Stimulated activated CD4-positive, alpha-beta T cell treated with anti-CD3 and anti-CD28 coated beads, Interleukin-1b, Interleukin-23, amount 100 ng/mL, for 4 hours (primary cell): ENCODE measurements at regions not wholly inside any gene's neighbourhood (a gene's known extent, or its start where the extent isn't known, plus 50 kb on each side); places are given as distances from the start of the nearest gene placed in this dataset.

Source experiments
- DNase-seq, 2 donors: peaks; one replicate each; pipeline ENCODE4 v3.0.0-alpha.2; 2020; ENCODE audit warnings: low read depth in 2 of 2

DNA sequence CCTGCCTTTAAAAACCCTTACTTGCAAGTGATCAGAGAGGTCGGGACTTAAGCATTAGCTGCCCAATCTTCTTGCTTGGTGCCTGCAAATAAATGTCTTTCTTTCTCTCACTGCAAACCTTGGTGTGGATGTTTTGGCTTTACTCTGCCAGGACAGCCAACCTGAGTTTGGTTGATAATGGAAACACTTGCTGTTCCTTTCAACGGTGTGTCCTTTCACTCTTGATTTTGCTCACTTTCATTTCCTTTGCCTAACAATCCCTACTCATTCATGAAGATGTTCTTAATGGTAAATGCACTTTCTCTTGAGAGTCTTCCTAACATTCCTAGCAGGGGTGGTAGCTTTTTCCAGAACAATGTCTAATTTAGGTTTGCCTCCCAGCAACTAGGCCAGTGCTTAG, 366.2 kb downstream of the HRH4 start:
- DNase-seq = no peak

DNA sequence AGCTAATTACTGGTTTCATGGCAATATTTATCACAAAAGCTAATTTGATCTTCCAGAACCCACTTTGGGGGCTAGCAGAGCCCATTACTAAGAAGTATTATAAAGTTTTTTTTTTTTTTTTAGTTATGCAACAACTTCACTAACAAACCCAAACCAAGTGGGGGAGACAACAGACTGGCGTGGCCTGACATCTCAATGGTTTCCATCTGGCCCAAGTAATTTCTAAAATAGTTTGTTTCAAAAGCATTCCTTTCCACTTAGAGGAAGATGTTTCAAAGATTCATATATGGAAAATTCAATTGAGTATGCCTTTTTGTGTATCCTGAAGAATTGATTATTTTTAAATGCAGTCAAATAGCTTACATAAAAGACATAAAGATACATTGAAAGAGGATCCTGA, 367.1 kb downstream of the HRH4 start:
- no peak for DNase-seq

DNA sequence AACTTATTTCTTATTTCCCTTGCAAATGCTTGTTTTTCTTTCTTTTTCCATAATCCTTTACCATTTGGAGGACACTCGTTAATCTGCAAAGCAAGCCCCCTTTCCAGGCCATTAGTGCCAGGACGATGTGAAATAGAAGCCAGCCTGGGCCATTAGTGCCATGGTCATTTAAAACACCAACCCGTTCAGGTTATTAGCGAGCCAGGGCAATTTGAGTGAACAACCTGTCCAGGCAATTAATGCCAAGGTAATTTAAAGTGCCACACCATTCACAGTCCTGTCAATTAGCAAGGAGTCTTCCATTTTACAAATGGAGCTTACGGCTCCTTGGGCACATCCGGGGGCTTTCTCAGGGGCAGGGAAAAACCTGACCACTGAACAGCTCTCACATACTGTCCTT, 370.6 kb downstream of the HRH4 start:
- DNase-seq = no peak

DNA sequence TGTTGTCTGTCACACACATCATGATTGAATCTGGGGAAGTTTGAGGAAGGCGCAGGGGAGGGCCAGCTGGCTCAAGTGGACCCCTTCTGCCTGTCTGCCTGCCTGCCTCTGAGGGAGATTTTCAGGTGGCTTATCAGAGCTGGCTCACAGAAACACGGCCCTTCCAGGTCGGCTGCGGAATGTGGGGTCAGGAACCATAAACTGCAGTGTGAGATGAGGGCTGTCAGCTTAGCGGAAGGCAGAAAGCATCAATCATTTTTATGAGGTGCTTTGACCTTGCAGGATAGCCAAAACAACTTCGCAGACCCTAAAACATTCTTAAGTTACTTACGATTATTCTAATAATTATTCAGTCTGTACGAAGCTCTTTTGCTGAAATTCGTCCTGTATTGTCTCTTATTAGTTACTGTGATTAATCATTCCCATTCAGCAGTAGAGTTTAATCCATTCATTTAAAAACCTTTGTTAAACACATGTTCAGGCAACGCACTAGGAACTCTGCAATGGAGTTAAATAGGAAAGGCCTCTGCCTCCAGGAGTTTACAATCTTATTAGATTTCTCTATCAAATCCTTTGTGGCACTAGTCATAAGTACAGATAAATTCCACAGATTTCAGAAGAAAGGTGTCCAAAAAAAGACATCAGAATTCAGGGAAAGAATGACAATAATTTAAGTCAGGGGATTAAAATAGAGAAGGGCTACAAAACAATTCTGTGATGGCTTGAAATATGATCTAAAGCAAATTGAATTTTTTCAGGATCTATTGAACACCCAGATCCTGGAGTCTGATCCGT, 371.6 kb downstream of the HRH4 start:
- DNase-seq = no peak

DNA sequence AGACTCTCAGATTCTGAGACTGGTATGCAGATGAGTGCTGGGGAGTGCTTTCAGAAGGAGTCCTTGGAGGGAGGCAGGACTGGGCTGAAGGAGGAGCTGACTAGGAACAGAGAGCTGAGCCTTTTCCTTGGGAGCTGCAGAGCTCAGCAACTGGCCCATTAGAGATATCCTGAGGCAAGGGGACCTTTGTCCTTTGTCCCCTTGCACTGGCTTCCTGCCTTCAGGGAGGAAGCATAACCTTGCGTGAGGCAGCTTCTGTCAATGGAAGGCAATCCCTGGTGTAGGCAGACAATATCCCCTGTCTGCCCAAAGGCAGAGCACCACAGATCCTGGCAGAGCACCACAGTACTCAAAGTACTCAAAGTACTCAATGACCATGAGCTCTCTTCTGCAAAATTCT, 375.3 kb downstream of the HRH4 start:
- no peak for DNase-seq

DNA sequence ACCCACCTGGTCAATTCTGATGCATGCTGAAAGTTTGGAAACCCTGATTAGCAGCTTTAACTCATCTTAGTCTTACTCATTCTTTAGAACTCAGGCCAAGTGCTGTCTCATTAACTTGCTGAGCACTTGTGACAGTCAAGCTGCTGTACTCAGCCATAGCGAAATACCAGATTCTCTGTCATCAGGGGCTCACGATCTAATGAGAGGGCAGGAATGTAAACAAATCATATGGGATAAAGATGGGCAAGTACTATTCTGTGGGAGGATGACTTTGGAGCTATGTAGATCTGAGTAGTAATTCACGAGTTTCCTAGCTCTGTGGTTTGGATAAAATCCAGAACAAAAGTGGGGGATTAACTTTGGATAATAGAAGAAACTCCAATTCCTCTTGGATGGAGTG, 376.6 kb downstream of the HRH4 start:
- DNase-seq = no peak

DNA sequence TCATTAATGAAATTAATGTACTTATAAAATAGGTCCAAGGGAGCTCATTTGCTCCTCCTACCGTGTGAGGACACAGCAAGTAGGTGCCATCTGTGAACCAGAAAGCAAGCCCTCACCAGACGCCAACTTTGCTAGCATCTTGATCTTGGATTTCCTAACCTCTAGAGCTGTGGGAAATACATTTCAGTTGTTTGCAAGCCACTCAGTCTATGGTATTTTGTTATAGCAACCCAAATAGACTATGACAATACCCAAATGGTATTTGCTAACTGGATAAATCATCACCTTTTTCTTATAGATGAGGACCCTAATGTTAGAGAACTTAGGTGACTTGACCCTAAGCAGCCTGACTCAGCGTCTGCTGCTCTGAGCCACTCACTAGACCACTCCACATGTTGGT, 379.6 kb downstream of the HRH4 start:
- DNase-seq = no peak

DNA sequence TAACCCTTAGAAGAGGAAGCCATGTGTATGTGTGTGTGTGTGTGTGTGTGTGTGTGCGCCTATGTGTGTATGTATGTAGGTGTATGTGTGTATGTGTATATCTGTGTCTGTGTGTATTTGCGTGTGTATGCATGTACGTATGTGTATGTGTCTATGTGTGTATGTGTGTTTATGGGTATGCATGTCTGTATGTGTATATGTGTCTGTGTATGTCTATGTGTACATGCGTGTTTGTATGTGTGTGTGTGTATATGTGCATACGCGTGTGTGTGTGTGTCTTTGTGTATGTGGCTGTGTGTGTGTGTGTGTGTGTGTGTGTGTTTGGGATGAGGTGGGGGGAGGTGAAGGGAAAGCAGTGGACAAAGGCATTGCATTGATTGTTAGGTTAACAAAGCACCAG, 380.2 kb downstream of the HRH4 start:
- DNase-seq = no peak

DNA sequence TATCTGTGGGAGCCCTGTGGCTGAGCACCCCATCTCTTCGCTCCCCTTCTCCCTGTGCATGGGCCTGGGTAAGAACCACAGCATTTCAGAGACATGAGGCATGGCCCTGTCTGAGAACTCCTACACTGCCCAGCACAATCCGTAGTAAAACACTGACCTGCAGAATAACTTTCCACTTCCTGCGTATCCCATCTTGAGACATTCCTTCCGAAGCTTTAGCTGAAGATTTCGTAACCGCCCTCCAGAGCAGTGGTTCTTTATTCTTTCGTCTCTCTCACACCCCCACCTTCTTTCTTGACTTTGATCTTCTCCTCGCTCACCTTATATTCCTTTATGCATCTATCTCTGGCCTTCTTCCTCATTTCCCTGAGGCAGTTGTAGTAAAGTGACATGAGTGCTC, 381.1 kb downstream of the HRH4 start:
- no peak for DNase-seq

DNA sequence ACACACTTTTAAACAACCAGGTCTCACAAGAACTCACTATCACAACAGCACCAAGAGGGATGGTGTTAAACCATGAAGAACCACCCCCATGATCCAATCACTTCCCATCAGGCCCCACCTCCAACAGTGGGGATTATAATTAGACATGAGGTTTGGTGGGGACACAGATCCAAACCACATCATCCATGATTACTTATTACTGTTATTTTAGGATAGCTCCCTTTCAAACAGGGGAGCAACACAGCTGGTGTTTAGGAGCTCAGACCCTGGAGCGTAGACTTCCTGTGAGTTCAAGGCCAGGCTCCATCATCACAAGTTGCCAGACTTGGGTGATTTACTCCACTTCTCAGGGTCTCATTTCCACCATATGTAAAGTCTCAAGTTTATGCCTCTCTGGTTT, 382.7 kb downstream of the HRH4 start:
- DNase-seq = no peak

DNA sequence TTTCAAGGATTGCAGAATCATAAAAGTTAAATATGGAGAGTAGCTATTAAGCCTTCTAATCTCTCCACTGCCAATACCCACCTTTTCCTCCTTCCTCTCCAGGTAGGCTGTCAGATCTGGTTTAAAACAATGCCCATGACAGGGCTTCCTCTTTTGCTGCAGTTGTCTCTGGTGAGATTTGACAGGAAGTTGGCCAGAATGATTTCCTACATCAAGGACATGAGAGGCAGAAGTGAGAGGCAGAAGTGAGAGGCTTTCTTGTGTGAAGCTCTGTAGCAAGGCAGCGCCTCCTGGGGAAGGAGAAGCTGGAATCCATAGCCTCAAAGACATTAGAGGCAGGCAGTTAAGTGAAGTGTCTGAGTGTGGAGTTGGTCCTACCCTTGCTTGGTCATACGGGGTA, 385.7 kb downstream of the HRH4 start:
- no peak for DNase-seq

DNA sequence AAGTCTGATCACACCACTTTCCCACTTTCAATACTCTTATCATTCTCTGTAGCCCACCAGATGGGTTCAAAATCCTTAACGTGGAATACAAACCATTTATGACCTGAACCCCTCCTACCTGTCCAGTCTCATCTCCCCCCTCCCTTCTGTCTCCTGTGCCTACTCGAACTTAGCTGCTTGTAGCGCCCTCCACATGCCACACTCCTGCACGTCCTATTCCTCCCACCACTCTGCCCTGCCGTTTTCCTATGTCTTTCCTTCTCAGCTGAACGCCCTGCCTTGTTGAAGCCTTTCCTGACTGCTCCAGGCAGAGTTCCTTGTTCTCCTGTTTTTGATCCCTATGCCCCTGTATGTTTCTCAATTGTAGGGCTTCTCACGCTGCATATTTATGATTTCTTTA, 390.1 kb downstream of the HRH4 start:
- no peak for DNase-seq

DNA sequence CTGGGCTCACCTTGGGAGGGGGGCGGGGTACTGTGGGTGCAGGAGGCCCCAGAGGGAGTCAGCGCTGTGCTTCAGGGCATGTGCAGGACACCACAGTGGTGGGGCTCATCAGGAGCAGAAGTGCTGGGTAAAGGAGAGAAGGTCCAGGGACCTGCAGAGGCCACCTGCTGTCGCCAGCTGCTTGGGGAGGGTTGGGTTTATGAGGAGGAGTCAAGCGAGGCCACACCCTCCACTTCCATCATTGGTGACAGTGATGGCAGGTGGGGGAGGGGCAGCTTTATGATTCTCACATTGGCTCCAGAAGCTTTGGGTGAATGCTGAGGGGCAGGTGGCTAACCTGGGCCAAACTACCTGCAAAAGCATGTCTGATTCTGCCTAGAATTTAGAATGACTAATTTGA, 392.6 kb downstream of the HRH4 start:
- DNase-seq = no peak

DNA sequence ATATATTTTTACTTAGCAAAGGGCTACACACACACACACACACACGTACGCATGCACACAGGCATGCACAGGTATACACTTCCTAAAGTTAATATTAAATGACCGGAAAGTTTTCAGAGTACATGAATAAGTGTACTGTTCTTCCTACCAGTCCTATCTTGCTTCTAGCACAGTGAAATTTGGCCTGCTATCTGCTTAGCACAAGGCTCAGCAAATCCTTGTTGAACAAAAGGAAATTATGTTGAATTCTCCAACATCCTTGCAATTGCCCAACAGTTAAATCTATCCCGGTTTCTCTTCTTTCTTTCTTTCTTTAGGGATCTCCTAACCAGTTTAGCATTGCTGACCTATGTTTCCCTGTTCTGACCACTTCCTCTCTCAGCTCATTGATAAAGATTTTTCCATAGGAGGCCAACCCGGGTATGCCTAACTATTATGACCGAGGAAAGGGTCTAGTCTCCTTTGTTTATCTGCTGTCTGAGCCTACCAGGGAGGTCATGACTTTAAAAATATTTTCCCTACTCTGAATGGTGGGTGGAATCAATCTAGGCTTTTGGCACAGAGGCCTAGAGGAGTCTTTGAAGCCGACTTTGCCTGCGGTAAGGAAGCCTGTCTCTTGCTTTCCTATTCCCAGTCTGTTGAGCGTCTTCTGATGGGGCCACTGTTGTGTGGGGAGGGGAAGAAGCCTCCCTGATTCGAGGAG, 400.7 kb downstream of the HRH4 start:
- DNase-seq = no peak

DNA sequence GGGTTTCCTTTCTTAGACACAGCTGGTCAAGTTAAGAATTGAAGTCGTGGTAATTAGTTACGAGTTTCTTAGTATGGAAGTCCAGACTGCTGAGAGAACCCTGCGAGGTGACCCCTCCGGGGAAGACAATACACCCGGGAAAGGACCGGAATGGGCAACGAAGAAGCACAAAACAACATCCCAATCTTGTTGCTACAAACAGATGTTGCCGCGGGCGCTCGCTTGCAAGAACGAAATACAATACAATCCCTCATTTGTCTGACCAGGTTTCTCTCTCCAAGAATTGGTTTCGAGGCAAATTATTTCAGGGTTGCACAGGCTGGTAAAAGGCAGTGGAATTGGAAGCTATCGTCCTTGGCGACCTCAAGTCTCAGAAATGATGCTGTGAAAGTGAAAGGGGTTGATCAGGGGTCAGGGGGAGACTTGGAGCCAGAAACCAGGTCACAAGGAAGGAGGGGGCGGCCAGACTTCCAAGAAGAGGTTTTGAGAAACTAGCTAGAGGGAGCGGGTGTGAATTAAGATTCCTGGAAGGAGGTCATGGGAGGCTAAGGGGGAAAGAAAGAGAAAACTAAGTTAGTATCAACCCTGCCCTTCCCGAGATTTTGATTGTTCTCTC, 401.9 kb downstream of the HRH4 start:
- no peak for DNase-seq

DNA sequence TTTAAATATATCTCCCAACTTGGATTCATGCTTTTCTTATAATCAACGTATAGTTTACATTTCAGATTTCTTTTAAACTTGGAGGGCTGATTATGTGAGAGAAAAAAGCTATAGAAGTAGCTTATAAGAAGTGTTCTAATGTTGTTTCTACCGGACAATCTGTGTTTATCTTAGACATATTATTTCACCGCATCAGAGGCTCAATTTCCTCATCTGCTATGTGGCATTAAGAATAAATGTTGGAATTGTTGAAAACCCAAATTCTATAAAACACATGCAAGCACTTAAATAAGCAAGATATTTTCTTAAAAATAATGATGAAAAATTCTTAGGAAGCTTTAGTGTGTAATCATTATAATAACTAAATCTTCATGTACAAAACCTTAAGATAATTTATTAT, 407.9 kb downstream of the HRH4 start:
- DNase-seq = no peak

DNA sequence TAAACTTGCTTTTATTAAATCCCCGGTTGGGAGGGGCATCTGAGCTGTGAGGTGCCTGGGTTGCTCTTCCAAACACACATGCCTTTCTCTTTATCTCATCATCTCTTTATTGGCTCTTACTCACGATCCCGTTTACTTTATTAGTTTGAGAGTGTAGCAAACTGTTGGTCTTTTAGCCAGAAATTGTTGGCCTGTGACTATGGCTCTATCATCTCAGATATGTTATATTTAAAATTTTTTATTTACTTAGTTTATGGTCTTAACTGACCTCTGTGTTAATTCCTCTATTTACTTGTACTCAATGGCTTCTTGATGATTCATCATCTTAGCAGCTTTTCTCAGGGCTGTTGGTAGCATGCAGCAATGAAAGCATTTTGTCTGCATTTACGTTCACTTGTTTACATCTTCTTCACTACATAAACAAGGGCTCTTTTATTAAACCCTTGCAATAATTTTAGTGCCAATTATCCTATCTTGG, 408.4 kb downstream of the HRH4 start:
- no peak for DNase-seq

DNA sequence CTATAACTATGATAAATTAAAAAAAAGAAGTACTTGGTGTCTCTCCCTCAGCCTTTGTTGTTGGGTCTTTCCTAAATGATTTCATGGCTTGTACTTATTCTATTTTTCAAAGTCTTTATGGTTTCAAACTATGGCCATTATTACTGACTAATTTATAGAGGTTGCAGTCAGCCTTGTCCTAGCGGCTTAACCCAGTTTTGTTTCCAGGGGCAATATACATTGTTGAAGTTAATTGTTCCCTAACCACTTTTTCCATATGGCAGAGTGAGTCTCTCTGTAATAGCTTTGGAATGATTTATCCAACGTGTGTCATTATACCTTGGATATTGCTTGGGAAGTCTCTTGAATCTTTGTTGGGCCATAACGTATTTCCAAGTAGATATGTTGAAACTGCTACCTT, 408.8 kb downstream of the HRH4 start:
- DNase-seq = no peak

DNA sequence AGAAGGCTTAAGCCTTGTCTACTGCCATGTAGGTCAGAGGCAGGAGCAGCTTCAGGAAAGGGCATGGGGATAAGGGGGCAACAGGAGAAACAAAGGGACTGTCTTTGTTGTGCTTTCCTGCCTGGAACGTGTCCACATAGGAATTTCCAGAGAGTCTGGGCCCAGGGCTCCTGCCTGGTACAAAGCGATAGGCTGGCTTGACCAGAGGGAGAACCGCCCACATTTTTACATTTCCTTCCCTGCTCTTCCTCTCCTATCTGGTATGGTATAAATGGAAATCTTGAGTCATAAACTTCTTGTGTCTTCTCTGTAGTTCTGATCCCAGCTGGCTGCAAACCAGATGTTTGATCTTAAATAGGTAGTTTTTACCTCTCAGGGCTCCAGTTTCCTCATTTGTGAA, 414.8 kb downstream of the HRH4 start:
- DNase-seq = no peak

DNA sequence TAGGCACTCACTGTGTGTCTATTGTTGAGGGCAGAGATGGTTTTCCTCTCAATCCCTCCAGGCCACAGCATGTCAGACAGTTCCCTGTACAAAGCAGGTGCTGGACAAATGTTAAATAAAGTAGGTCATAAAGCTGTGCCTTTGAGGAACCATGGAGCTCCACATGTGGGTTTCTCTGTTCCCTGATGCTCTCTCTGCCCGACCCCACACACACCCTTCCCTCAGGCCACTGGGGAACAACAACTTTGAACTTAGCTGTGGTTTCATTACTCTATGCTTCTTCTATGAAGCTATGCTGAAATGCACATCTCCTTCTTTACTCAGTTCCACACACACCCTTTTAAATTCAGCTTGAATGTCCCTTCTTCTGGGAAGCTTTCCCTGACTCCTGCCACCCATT, 415.3 kb downstream of the HRH4 start:
- no peak for DNase-seq

DNA sequence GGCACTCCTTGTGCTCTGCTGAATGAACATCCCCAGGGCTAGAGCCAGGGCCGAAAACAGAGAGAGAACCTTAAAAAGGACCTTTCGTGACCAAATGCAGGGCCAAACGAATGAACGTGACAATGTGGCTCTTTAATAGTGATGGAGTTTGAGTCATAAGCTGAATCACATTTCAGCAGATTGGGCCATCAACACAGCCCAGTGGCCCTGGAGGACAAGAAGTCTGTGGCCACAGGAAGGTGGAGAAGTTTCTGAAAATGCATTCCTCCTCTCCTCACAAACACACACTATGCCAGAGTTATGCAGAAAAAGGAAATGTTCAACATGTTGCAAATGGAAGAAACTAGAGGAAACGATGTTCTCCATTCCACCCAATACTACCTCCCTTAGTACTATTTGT, 415.8 kb downstream of the HRH4 start:
- no peak for DNase-seq

DNA sequence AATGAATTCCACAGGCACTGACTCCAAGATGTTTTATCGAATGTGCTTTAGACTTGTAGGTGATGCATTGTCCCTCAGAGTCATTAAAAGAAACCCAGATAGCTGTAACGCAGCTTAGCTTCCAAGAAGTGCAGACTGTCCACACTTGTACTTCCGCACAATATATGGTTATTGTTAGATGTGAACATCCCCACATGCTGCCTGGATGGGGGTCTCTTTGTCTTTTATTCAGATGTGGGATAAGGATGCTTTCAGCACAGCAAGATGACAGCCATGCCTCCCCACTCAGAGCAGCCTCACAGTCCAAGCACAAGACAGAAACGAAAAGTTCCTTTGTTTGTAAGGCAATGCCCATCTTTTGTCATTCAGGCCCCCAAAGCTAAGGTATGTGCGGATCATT, 416.6 kb downstream of the HRH4 start:
- DNase-seq = no peak

DNA sequence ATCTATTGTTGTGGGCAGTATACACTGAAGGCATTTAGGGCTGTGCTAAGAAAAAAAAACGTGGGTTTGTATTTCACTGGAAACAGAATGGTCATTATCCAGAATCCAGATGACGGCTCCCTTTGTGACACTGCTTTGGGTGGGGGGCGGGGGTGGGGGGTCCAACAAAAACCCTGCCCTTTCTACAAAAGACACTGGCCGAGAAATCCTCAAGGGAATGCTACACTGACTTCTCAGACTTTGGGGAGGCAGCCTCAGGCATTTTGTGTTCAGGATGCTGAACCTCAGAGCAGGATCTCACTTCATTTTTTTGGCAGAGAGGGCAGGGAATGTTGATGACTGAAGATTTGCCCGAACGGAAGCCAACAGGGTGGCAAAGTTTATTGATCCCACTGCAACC, 417.1 kb downstream of the HRH4 start:
- DNase-seq = no peak
